SK-N-SH treated with all-trans-retinoic acid at 6 μM for 48 hours (cell line): ENCODE measurements at regions not wholly inside any gene's neighbourhood (a gene's known extent, or its start where the extent isn't known, plus 50 kb on each side); places are given as distances from the start of the nearest gene placed in this dataset.

Experiments
- ARNTL ChIP-seq: fragments of 450-650 bp; formaldehyde crosslinking; IDR thresholded peaks from 2 replicates; pipeline ENCODE4 v1.5.0; 2020; ENCODE audit warnings: low read depth, mild to moderate bottlenecking, moderate library complexity, borderline replicate concordance
- ESRRG ChIP-seq: fragments of 250-450 bp; sonication (Bioruptor Pico); IDR thresholded peaks from 2 replicates; pipeline ENCODE4 v1.6.1; 2021; ENCODE audit warnings: mild to moderate bottlenecking
- OSR1 ChIP-seq: fragments of 250-450 bp; sonication (Bioruptor Pico); IDR thresholded peaks from 2 replicates; pipeline ENCODE4 v1.8.0; 2022; ENCODE audit warnings: moderate library complexity, mild to moderate bottlenecking, inconsistent platforms
- ZFP3 ChIP-seq: fragments of 250-450 bp; sonication (Bioruptor Pico); IDR thresholded peaks from 2 replicates; pipeline ENCODE4 v1.5.0; 2020; ENCODE audit warnings: mild to moderate bottlenecking, moderate library complexity
- ZFP30 ChIP-seq: fragments of 450-650 bp; formaldehyde crosslinking; IDR thresholded peaks from 2 replicates; pipeline ENCODE4 v1.5.0; 2022; ENCODE audit warnings: mild to moderate bottlenecking, moderate library complexity
- ZNF565 ChIP-seq: fragments of 450-650 bp; formaldehyde crosslinking; conservative IDR thresholded peaks from 2 replicates; pipeline ENCODE4 v1.5.0; 2020; ENCODE audit warnings: low read depth, mild to moderate bottlenecking, moderate library complexity
- TF ChIP-seq, protein P1 (sequence below): fragments of 250-450 bp; sonication (Bioruptor Pico); IDR thresholded peaks from 2 replicates; pipeline ENCODE4 v1.5.0; 2020; ENCODE audit warnings: mild to moderate bottlenecking, moderate library complexity

DNA sequence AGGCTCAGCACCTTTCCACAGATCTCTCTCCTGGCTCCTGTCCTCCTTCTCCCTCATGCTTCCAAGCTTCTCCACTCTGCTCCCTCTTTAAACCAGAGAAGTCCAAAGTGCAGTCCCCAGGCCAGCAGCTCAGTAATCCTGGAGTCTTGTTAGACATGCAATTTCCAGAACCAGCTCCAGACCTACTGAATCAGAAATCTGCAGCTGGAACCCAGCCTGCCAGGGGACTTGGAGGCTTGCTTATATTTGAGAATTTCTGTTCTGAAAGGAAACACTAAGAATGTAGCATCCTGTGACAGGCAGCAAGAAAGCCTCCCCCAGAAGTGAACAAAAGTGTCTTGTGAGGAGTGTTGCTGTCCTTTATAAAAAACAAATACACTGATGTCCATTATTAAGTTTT lies 438.1 kb downstream of the BCKDHB start:
- TF ChIP-seq ZNF565 (CRISPR knock-in tag) (no peak), OSR1 (CRISPR knock-in tag) (no peak), ARNTL (CRISPR knock-in tag) (no peak), ZFP3 (CRISPR knock-in tag) (no peak), ZFP30 (no peak), ESRRG (CRISPR knock-in tag) (no peak)
- TF ChIP-seq, protein P1, sequence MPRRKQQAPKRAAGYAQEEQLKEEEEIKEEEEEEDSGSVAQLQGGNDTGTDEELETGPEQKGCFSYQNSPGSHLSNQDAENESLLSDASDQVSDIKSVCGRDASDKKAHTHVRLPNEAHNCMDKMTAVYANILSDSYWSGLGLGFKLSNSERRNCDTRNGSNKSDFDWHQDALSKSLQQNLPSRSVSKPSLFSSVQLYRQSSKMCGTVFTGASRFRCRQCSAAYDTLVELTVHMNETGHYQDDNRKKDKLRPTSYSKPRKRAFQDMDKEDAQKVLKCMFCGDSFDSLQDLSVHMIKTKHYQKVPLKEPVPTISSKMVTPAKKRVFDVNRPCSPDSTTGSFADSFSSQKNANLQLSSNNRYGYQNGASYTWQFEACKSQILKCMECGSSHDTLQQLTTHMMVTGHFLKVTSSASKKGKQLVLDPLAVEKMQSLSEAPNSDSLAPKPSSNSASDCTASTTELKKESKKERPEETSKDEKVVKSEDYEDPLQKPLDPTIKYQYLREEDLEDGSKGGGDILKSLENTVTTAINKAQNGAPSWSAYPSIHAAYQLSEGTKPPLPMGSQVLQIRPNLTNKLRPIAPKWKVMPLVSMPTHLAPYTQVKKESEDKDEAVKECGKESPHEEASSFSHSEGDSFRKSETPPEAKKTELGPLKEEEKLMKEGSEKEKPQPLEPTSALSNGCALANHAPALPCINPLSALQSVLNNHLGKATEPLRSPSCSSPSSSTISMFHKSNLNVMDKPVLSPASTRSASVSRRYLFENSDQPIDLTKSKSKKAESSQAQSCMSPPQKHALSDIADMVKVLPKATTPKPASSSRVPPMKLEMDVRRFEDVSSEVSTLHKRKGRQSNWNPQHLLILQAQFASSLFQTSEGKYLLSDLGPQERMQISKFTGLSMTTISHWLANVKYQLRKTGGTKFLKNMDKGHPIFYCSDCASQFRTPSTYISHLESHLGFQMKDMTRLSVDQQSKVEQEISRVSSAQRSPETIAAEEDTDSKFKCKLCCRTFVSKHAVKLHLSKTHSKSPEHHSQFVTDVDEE = no peak
